ENCODE measurements at regions not wholly inside any gene's neighbourhood (a gene's known extent, or its start where the extent isn't known, plus 50 kb on each side); places are given as distances from the start of the nearest gene placed in this dataset.

DNA sequence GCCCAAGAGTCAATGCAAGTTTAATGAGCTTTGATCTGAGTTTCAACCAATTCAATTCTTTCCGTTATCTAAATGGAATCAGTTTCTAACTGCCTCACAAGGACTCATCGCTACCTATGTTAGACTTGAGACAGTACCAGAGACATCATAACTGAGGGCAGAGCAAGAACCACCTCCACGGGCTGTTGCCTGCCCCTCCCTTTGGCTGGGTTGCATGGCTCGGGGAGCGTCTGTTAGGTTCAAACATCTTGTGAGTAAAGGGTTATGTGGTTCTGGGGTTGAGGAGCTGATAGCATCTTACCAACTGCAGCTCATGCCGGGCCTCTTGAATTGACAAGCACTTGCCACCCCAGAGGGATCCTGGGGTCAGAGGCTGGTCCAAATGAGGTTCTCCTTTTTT, 457.9 kb downstream of the ENC1 start:
- no peak for DNase-seq

DNA sequence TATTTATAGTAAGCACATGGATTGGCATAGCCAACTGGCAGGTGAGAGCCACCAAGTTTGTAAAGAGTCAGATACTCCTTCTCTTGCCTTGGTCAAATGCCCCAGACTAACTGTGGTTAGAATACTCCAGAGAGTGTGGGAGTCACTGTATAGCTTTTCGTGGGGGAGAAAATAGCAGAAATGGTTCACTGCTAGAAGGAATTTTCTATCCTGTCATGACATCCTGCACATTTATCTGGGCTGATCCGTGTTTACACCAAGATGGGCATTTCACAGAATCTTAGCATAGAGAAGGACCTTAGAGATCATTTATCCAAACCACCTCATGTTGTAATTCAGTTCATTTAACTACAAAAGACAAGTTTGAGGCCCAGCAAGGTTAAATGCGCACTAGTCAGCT, 460.8 kb downstream of the ENC1 start:
- DNase-seq, result no peak

DNA sequence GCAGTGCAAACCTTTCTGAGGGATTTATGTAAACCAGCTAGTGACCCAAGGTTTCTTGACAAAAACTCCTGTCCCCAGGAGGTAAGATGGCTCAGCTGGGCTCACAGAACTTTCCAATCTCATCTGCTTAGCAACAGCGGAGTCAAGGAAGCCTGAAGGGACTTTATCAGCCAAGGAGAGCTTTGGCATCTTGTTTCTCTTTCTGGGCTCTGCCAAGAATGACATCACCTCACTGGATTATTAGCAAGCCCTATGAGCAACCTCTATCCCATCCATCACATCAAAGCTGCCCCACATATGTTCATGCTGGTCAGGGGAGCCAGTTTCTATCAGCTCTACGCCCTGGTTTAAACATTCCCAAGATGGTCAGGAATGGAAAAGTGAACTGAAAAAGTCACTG, 461.3 kb downstream of the ENC1 start:
- DNase-seq, result no peak

DNA sequence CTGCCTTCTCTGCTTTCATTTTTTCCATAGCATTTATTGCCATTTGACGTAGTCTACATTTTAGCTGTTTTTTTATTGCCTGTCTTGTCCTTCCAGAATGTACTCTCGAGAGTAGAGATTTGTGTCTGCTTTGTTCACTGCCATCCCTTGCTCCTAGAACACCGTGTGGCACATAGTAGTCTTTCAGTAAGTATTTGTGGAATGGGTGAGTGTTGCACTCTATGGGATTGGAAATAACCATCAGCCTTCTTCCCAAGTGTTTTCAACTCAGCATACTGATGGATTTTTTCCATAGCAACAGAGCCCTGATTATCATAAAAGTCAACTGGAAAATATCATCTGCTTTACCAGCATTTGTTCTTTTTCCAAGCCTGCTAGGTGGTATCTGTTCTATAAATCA, 462.6 kb downstream of the ENC1 start:
- DNase-seq, result no peak

DNA sequence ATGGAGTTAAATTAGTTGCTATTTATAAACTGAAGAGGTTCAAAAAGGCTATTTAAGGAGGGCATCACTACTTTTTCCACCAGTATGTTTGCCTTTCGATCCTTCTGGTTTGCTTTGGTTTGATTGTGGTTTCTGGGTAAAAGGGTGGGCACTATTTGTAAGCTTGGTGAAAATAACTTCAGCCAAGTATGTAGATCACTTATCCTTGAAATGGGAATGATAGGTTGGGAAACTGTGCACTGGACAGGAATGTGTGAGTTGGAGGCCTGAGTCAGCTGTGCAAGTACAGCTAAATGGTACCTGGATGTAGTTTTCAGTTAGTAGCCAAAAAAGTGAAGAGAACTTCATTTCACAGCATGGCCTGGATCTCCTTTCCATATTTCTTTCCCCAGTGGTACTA, 466.2 kb downstream of the ENC1 start:
- DNase-seq, result no peak

DNA sequence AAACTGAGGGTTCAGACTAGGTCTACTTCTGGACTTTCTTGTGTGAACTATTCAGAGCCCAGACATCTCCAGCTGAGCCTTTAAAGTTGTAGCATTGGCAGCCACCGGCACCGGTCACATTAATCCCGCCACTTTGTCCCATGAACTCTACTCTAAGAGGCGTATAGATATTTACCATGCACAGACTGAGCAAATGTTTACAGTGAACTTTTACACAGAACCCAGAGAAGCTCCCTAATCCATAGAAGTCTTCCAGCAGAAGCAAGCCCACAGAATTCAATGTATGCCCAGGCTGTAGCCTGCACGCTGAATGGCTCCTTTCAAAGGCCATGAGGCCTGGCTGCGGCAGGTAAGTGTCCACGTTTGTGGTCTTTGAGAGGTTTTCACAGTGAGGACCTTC, 466.9 kb downstream of the ENC1 start:
- DNase-seq, result no peak

DNA sequence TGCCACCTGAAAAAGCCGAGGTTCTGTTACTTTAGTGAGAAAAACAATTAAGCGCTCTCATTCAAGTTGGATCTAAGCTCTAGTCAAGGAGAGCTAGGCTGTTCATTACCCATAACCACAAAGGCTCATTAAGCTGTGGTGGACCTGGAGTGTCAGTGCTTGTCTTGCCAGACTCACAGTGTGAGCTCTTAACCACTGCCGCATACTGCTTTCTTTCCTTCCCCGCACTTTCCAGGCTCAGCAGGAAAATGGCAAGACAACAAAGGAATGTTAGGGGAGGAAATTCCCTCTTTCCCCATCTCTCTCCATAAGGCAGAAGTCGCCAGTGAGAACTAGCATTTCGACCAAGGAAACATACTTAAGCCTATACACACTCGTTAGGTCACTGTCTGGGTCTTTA, 467.3 kb downstream of the ENC1 start:
- DNase-seq, result no peak

DNA sequence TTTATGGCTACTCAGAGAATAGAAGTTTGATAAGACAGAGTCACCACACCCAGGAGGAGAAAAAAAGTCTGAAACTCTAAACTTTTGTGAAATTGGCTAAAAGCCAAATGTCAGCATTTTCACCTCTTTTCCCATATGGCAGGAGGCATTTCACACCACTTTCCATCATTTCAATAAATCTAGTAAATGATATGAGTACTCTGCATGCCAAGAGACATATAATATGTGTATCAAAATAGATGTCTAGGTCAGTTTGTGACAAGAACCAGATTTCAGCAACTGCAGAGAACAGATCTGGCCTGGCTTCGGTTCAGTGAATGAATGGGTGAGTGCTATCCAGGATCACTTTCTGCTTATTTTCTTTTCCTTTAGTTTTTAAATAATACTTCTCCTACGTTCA, 470.8 kb downstream of the ENC1 start:
- DNase-seq, result no peak

DNA sequence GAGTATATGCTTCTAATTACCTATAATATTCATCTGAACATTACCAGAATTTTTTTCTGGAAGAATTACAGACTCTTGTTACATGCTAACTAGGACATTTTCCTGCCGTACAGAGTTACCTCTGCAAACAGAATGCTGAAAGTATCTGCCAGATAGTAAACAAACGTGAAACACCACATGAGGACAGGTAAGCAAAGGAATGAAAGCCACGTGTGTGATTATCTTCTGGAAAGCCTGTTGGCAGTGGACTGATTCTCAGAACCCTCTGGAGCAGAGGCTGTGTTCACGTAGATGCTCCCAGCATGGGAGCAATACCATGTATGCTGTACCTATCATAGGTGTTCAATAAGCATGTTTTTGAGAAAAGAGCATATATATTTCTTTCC, 472.6 kb downstream of the ENC1 start:
- no peak for DNase-seq

DNA sequence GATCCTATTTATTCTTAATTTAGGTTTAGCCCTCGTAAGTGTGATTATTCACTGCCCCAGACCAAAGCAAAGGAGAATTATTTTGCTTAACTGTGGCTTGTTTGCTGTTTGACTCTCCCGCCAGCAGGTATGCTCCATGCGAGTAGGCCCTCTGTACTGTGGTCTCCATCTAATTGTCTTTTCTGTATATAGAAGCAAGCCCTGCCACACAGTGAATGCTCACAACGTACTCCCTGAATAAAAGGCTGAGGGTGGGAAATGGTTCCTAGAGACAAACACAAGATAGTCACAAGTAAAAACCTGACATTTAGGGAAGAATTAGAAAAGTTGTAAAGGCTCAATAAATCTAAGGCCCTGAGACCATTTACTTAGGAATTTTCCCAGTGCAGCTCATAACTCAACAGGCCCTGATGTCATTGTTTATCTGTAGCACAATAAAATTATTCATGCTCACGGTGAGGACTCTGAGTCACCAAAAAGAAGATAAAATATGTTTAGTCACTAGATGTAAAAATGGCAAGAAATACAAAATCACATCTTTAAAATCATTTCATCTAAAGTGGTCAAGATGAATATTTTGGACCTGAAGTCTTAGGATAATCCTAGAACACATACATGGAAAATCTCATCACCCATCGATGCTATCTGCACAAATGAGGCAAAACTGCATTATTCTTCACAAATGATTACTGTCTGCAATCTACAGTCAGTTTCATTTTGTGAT, 473.2 kb downstream of the ENC1 start:
- no peak for DNase-seq

DNA sequence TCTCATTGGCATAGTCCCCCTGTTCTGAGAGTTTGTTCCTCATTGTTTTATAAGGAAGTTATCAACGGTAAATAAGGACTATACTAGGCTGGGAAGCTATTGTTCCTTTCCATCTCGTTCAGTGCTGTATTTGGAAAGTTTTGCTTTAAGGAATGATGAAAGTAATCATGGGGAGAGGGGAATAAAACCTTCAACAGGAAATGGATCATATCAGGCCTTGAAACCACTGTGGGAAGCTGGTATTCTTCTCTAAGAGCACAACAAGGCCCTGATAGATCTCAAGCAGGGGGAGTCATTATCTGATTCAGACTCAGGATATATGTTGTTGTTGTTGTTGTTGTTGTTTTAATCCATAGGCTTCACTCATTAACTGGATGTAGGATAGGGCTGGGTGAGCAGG, 474.5 kb downstream of the ENC1 start:
- no peak for DNase-seq

DNA sequence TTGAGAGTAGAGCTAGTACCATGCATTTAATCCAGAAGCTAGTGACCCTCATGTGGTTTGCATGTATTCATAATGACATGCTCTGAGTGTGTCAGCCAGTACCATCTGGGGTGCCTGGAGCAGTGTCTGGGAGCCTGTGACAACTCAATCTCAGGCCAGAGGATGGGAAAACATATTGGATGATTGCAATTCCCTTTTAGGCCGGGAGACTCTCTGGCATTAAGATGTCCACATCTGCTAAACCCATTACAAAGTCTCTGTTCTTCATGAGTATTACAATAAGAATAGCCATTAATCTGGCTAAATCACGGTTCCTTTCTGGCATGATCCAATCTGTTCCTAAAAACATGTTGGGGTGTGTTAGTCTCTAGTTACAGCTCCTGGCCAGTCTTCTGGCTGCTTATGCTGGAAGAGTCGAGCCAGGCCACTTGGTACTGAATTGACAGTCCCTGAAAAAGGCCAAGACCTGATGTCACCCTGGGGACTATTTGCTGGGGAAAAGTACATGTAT, 475.7 kb downstream of the ENC1 start:
- no peak for DNase-seq

DNA sequence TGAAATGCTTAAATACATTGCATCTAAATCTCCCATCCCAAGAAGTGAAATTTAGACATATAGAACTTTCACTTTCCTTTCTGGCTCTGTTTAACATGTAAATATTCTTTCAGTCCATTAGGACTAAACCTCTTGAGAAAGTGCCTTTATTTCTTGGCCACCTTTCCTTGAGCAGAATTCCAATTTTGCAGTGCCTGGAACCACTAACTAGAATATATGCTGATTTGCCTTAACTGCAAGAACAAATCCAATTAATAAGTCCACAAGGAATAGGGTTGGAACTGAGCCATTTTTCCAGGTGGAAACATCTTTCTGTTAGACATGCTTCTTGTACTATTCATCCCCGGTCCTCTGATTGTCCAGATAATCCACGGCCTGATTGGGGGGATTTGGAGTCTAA, 478.0 kb downstream of the ENC1 start:
- DNase-seq, result no peak

DNA sequence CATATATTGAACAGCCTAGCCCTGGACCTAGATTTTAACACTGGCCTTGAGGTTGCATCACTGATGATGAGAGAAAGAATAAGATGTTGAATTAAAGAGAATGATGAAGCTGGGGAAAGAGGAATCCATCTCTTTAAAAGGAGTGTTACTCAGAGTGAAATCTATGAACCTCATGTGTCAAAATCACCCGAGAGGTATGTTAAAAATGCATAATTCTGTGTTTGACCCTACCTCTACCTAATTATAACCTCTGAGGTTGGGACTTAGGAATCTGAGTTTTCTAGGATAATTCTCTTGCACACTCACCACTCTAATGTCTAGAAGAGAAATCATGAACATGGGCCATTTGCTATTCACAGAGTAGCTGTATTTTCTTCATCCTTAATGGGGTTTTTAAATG, 479.4 kb downstream of the ENC1 start:
- no peak for DNase-seq

DNA sequence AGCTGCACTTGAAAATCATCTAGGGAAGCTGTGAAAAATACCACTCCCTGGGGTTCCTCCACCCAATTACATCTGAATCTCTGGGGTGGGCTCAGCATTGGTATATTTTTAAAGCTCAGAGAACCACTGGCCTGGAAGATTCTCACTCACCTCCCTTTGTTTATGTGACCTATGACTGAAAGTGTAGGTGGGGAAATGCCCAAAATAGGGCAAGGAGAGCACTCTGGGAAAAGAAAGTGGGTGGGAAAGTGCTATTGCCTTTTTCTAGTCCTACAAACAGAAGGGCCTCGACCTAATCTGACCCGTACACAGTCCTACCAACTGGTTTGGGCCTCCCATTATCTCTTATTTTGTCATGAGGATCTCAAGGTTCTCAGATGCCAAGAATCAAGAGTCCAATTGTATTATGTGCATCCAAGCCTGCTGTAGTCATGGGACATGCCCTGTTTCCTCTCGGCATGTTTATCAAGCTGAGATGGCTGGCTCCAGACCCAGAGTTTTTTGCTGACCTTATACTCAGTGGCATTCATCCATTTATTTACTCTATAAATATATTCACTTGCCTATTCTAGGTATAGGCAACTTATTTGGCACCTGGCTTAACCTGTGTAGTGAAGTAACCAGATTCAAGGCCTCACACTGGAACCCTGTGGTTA, 483.7 kb downstream of the ENC1 start:
- no peak for DNase-seq

DNA sequence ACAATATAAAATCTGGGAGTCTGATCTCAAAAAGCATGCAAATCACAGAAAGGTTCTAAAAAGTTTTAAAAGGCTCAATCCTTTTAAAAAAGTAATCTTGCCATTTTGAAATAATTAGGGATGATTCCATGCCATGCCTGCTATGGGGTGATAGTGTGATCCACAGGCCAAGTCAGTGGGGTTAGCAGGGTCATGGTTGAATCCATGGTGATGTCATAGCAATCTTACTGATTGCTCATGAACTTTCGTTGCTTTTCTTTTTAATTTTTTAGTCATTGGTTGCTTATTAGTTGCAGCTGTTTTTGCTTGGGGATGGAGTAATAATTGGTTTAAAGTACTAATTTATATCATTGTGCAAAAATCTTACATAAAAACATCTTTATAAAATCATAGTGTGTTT, 485.0 kb downstream of the ENC1 start:
- DNase-seq, result no peak

DNA sequence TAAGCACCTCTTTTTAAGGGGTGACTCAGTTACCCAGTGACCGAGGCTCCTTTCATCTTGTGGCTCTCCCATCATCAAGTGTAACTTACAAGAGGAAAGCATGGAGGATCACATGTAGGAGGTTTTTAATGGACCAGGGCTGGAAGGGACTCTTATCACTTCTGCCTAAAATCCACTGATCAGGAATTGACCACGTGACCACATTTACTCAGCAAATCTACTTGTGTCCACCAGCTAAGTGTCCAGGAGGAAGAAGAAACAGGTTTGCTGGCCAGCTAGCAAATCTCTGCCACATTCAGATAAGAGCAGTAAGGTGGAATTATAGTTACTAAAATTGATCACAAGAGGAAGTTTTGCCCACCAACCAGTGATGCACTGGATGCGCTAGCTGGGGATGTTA, 486.0 kb downstream of the ENC1 start:
- no peak for DNase-seq

DNA sequence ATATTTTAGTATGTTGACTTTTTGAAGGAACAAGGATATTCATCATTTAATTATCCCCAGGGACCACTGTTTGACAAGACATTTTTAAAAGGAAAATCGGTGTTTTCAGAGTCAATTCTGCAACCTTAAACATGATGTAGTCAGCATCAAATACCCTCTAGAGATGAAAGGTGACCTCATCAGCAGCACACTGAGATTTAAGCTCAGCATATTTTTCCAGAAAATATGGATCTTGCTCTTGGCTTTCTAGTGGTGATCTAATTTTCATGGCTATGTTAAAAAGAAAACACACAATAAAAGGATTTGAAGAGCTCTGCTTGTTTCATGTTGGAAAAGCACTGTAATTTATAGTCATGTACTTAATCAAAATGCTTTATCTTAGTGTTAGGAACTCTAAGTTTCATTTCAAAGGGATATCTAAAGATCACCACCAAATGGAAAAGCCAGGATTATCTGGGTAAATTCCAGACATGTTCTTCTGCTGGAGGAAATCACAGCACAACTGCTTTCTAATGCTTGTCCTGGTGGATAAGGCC, 487.2 kb downstream of the ENC1 start:
- no peak for DNase-seq

DNA sequence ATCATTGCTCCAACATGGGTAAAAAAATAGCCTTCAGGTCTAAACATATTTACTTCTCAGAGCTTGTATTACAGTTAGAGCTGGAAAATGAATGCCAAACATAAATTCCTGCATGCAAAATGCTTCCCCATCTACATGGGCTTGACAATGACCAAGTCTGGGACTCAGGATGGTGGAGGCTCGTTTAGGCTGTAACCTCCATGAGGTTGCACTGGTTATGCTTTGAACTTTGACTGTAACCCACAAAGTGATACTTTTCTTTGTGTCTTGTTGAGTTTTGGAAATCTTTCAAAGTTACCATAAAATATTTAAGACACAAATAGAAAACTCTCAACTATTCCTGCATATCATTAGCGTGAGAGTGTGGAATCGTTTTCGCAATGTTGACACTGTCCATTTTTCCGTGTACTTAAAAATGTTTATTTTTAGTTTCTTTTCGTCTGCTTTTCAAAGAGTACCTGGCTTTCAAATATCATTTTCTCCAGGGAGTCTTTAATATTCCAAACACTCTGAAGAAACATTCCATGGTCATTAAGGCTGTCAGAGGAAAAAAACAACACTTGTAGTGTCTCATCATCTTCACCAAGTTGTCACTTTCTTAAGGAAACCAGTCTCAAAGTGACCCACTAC, 487.8 kb downstream of the ENC1 start:
- no peak for DNase-seq

DNA sequence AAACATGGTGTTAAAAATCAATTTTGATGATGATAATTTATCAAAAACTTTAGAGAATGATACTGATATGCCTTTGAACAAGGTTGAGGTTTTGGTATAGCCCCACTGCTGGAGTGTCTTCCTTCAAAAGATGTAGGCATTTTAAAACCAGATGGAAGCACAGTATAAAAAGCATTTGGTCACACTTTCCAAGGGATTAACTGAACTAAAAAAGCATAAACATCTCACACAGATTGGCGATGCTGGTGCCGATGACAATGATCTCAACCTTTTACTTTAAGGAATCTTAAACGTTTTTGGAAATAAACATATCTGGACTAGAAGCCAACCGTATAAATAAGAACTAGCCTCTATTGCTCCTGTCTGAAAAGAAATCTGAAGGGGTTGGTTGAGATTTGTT, 488.4 kb downstream of the ENC1 start:
- no peak for DNase-seq

DNA sequence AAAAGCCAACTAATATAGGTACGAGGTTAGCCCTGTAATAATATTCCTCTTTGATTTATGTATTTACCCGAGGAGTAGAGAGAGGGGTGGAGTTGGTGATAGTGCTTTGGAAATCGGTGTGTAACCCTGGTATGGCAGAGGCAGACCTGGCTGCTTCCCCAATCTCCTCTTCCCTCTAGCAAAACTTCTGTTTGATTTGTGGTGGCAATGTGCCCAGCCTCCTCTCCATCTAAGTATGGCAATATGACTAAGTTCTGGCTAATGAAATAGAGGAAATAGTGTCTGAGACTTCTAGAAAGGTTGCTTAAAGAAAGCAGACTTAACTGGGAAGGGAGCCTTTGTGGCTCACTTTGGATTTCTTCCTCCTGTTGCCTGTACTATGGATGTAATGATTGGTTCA, 491.1 kb downstream of the ENC1 start:
- DNase-seq, result no peak

DNA sequence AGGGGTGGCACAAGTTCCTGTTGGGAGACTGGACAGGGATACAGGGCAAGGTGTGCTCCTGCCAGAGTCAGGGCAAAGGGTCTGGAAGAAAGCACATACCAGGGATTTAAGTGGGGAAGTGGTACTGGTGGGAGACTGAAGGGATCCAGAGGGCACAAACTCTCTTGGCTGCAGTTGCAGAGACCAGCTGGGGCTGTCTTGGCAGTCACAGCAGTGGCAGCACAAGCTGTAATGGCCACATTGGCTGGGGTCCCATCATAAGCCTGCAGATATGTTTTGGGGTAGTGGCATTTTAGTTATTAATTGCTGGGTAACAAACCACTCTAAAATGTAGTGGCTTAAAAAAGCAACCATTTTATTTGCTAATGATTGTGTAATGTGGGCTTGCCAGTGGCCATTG, 492.2 kb downstream of the ENC1 start:
- no peak for DNase-seq

DNA sequence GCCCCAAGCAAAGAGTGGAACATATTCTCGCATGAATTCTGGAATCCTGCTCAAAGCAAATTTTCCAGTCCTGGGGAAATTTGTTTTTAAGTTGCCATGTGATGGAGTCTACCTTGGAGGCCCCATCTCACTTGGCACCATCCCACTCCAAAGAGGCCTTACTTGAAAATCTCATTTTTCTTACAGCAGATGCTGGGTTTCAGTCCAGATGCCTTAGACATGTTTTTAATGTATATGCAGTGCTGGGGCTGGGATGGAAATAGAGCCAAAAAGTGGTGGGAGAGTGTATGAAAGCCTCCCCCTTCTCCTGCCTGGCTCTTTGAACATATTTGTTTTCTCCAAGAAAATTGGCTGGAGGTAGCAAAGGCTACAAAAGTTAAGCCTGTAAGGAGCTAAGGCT, 493.7 kb downstream of the ENC1 start:
- no peak for DNase-seq

DNA sequence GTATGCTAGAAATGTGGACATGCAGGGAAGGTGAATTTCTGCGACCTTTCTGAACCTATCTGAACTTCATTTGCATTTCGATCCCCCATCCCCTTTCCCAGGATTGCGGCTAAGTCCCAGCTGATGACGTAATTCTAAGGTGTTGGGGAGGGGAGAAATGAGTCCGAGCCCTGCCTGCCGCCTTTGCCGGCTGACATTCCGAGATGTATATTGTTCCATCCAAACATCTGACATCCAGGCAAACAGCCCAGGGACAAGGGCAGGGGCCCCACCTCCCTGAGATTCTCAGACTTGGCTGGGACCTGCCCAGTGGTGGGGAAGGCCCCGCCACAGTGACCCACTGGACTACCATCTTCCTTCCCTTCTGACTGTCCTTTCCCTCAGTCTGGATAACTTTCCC, 494.6 kb downstream of the ENC1 start:
- DNase-seq, result no peak

All from occipital lobe (tissue), 1 donor.